Activated CD4-positive, alpha-beta T cell treated with anti-CD3 and anti-CD28 coated beads for 36 hours (primary cell): ENCODE measurements at regions not wholly inside any gene's neighbourhood (a gene's known extent, or its start where the extent isn't known, plus 50 kb on each side); places are given as distances from the start of the nearest gene placed in this dataset.
"Not testable (repeated sequence)": the region's sequence is repeated elsewhere in the genome, so short reads cannot be mapped to it uniquely, and the experiment has no call there.

ENCODE experiments used
- ATAC-seq: fragments of 200-7000 bp; cut with Tn5 transposase; one replicate; pipeline ENCODE4 v1.10.0; 2021; ENCODE audit warnings: mild to moderate bottlenecking, moderate library complexity
- CTCF ChIA-PET: fragments of 350-600 bp; sonication (Branson Sonifier 250); formaldehyde crosslinking; loops from one replicate; lab custom pipeline; 2021; ENCODE audit warnings: antibody characterized with exemption; lab: Charles Lee
- POLR2A ChIA-PET: fragments of 350-600 bp; sonication (Branson Sonifier 250); formaldehyde crosslinking; loops from one replicate; lab custom pipeline; 2021; ENCODE audit warnings: antibody characterized with exemption, inconsistent platforms; lab: Charles Lee
- DNase-seq: peaks from one replicate; pipeline ENCODE4 v3.0.0-alpha.2; 2020
- H3K27ac Mint-ChIP-seq: one replicate; pipeline ENCODE4 v1.8.0; 2021; ENCODE audit warnings: mixed read lengths
- H3K27me3 Mint-ChIP-seq: one replicate; pipeline ENCODE4 v1.8.0; 2021; ENCODE audit warnings: mixed read lengths
- H3K36me3 Mint-ChIP-seq: one replicate; pipeline ENCODE4 v1.8.0; 2021; ENCODE audit warnings: low read depth, mixed read lengths
- H3K4me1 Mint-ChIP-seq: one replicate; pipeline ENCODE4 v1.8.0; 2021; ENCODE audit warnings: mixed read lengths
- H3K4me3 Mint-ChIP-seq: one replicate; pipeline ENCODE4 v1.8.0; 2021; ENCODE audit warnings: mild to moderate bottlenecking, moderate library complexity, mixed read lengths
- H3K9me3 Mint-ChIP-seq: one replicate; pipeline ENCODE4 v1.8.0; 2021; ENCODE audit warnings: low read depth, mixed read lengths
- intact Hi-C, 2 experiments: fragments of 100-400 bp; cut with DNase I in 1 of 2; cut with micrococcal nuclease in 1 of 2; formaldehyde crosslinking; loops; one replicate each; pipeline versions ENCODE4 v1.14.2 to v1.15.1; 2022 to 2024; cut with DNase I, micrococcal nuclease

GRCh38 chr6:142998739-142999138, 53.8 kb upstream of the HIVEP2 start:
- H3K4me3 Mint-ChIP-seq, H3K4me1 Mint-ChIP-seq, ATAC-seq, H3K27me3 Mint-ChIP-seq, H3K9me3 Mint-ChIP-seq, intact Hi-C loops, DNase-seq, H3K36me3 Mint-ChIP-seq, CTCF ChIA-PET, POLR2A ChIA-PET, H3K27ac Mint-ChIP-seq: not testable (repeated sequence)

GRCh38 chr6:143000811-143001210, 55.8 kb upstream of the HIVEP2 start:
- no peak for ATAC-seq
- H3K36me3 Mint-ChIP-seq: peaks cover 4% of the 10 kb centered on the region
- intact Hi-C loops: no loop called here
- H3K9me3 Mint-ChIP-seq: peaks cover 6% of the 10 kb centered on the region
- H3K27ac Mint-ChIP-seq: no peak overlapping the region
- no peak overlapping the region for H3K4me3 Mint-ChIP-seq
- DNase-seq: no peak
- no peaks in the 10 kb centered on the region for H3K4me1 Mint-ChIP-seq
- POLR2A ChIA-PET: no interaction called here
- H3K27me3 Mint-ChIP-seq: no peaks in the 10 kb centered on the region
- CTCF ChIA-PET: interaction anchor here (0.6 to 1.6 kb wide), 2 partner anchors 185 to 307 kb away, joined by 3 to 5 read pairs; no protein-coding TSS in a partner anchor

DNA sequence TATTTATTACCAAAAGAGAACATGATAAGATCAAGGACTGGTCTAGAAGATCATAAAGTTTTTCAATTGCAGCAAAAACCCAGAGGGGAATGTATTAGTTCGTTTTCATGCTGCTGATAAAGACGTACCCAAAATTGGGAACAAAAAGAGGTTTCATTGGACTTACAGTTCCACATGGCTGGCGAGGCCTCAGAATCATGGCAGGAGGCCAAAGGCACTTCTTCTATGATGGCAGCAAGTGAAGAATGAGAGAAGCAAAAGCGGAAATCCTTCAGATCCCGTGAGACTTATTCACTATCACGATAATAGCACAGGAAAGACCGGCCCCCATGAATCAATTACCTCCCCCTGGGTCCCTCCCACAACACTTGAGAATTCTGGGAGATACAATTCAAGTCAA, 57.7 kb upstream of the HIVEP2 start:
- no peaks in the 10 kb centered on the region for H3K27me3 Mint-ChIP-seq
- POLR2A ChIA-PET: no interaction called here
- intact Hi-C loops: no loop called here

DNA sequence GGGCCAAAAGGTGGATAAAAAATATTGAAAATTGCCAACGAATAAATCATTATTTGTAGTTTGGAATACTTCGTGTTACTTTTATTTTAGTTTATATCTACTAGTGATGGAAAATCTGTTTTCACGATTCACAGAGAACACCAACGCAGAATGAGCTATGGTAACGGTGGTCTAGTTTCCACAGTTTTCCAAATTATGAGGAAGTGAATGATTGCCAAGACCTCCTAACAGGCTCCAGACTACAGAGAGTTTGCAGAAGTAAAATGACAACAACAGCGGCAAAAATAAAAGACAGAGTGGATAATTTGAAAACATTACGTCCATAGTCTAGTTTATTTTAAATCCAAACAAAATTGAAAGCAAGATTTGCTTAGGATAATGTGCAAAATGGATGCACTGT, 57.0 kb upstream of the AIG1 start:
- Mint-ChIP-seq H3K27me3 (no peaks in the 10 kb centered on the region), H3K36me3 (peaks cover 4% of the 10 kb centered on the region), H3K27ac (no peak overlapping the region), H3K9me3 (peaks cover 6% of the 10 kb centered on the region), H3K4me1 (no peaks in the 10 kb centered on the region), H3K4me3 (no peak overlapping the region)
- intact Hi-C loops: no loop called here
- ChIA-PET CTCF (no interaction called here), POLR2A (no interaction called here)
- no peak for ATAC-seq
- DNase-seq: no peak

More for the DNA sequence above, 57.7 kb upstream of the HIVEP2 start:
- Mint-ChIP-seq H3K4me3 (no peak overlapping the region), H3K36me3 (peaks cover 4% of the 10 kb centered on the region), H3K27ac (no peak overlapping the region), H3K4me1 (no peaks in the 10 kb centered on the region), H3K9me3 (peaks cover 6% of the 10 kb centered on the region)
- DNase-seq (no peak), ATAC-seq (no peak)
- CTCF ChIA-PET: no interaction called here

DNA sequence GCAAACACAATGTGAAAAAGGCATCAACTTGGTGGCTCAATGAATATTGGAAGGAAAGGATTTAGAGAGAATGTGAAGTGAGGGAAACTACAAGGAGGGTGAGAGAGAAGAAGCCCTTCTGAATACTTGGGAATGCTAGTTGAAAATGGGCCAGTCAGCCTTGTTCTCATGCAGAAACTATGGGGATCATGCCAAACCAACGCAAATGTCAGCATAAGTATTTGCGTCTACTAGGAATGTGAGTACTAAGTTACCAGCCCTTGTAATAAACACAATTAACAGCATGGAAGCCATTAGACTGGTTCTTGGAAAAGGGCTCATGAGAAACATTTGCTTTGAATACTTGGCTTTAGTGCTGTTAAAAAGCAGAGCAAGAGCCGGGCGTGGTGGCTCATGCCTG, 54.9 kb upstream of the AIG1 start:
- Mint-ChIP-seq H3K36me3 (no peaks in the 10 kb centered on the region), H3K9me3 (no peaks in the 10 kb centered on the region), H3K27me3 (no peaks in the 10 kb centered on the region), H3K27ac (no peak overlapping the region), H3K4me3 (no peak overlapping the region), H3K4me1 (no peaks in the 10 kb centered on the region)
- intact Hi-C loops: no loop called here
- DNase-seq: no peak
- POLR2A ChIA-PET: no interaction called here
- CTCF ChIA-PET: no interaction called here
- no peak for ATAC-seq

- H3K36me3 Mint-ChIP-seq: no peaks in the 10 kb centered on the region
- ChIA-PET POLR2A (no interaction called here), CTCF (no interaction called here)
- no peak for ATAC-seq
- DNase-seq: no peak
- H3K27ac Mint-ChIP-seq: no peak overlapping the region
- H3K27me3 Mint-ChIP-seq: no peaks in the 10 kb centered on the region
- no peaks in the 10 kb centered on the region for H3K9me3 Mint-ChIP-seq
- intact Hi-C loops: no loop called here
- H3K4me3 Mint-ChIP-seq: no peak overlapping the region
- H3K4me1 Mint-ChIP-seq: no peaks in the 10 kb centered on the region
Measured at GRCh38 chr6:143006787-143007186, 53.9 kb upstream of the AIG1 start.

DNA sequence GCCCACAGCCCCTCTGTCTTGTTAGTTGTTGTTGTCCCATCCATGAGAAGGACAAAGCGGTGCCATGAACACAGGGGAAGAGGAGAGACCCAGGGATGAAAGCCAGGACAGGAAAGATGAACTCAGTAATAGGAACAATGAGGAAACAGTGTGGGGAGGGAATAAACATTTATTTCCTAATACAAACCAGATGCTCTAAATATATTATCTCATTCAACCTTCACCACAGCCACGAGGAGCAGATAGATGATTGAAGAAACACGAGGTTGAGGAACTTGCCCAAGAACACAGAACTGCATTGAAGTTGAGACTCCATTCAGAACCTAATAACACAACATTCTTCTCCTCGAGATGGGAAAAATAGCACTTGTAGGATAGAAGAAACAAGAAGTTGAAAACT, 53.0 kb upstream of the AIG1 start:
- ATAC-seq (no peak), DNase-seq (no peak)
- intact Hi-C loops: no loop called here
- Mint-ChIP-seq H3K4me3 (no peak overlapping the region), H3K27ac (no peak overlapping the region), H3K27me3 (no peaks in the 10 kb centered on the region), H3K36me3 (no peaks in the 10 kb centered on the region), H3K4me1 (no peaks in the 10 kb centered on the region), H3K9me3 (no peaks in the 10 kb centered on the region)
- CTCF ChIA-PET: interaction anchor here (1.2 kb wide), 1 partner anchor 12 kb away, joined by 3 read pairs; no protein-coding TSS in a partner anchor
- POLR2A ChIA-PET: no interaction called here

- ATAC-seq: no peak
- DNase-seq: no peak
- CTCF ChIA-PET: no interaction called here
- peaks cover under 1% of the 10 kb centered on the region for H3K4me1 Mint-ChIP-seq
- no peaks in the 10 kb centered on the region for H3K27me3 Mint-ChIP-seq
- POLR2A ChIA-PET: interaction anchor here (0.6 kb wide), 1 partner anchor 391 kb away, joined by 3 read pairs; no protein-coding TSS in a partner anchor
- H3K9me3 Mint-ChIP-seq: no peaks in the 10 kb centered on the region
- intact Hi-C loops: no loop called here
- no peak overlapping the region for H3K27ac Mint-ChIP-seq
- H3K4me3 Mint-ChIP-seq: no peak overlapping the region
- H3K36me3 Mint-ChIP-seq: no peaks in the 10 kb centered on the region
Measured at GRCh38 chr6:143009851-143010250, 50.8 kb upstream of the AIG1 start.
